ENCODE measurements at regions not wholly inside any gene's neighbourhood (a gene's known extent, or its start where the extent isn't known, plus 50 kb on each side); places are given as distances from the start of the nearest gene placed in this dataset.
A peak's percentile ranks its signal among the peaks of the same experiment; 100 is the strongest.

GRCh38 chr15:88378188-88378637, 89.0 kb downstream of the MRPL46 start:
- no peak for DNase-seq

- DNase-seq, result no peak
Measured at GRCh38 chr15:88377509-88377908, 89.7 kb downstream of the MRPL46 start.

GRCh38 chr15:88376574-88377174, 90.5 kb downstream of the MRPL46 start:
- no peak for DNase-seq

- no peak for DNase-seq
Measured at GRCh38 chr15:88375234-88375927, 91.8 kb downstream of the MRPL46 start.

GRCh38 chr15:88365124-88365523, 102.1 kb downstream of the MRPL46 start:
- DNase-seq, result no peak

- DNase-seq, result no peak
Measured at GRCh38 chr15:88348579-88349230, 92.2 kb upstream of the NTRK3 start.

GRCh38 chr15:88345962-88346361, 89.4 kb upstream of the NTRK3 start:
- no peak for DNase-seq

GRCh38 chr15:88344786-88345185, 88.2 kb upstream of the NTRK3 start:
- DNase-seq, result no peak

GRCh38 chr15:88342666-88343065, 86.1 kb upstream of the NTRK3 start:
- DNase-seq, result no peak

- no peak for DNase-seq
Measured at GRCh38 chr15:88341653-88342052, 85.1 kb upstream of the NTRK3 start.

- DNase-seq, result no peak
Measured at GRCh38 chr15:88341006-88341405, 84.5 kb upstream of the NTRK3 start.

GRCh38 chr15:88337993-88338392, 81.5 kb upstream of the NTRK3 start:
- no peak for DNase-seq

GRCh38 chr15:88335074-88335473, 78.5 kb upstream of the NTRK3 start:
- DNase-seq, result no peak

- no peak for DNase-seq
Measured at GRCh38 chr15:88334436-88334835, 77.9 kb upstream of the NTRK3 start.

- DNase-seq, result peak in 1 of 4 experiments; percentile 11
Measured at GRCh38 chr15:88331291-88331690, 74.8 kb upstream of the NTRK3 start.

GRCh38 chr15:88326924-88327323, 70.4 kb upstream of the NTRK3 start:
- no peak for DNase-seq

GRCh38 chr15:88324741-88325065, 68.2 kb upstream of the NTRK3 start:
- no peak for DNase-seq

- DNase-seq, result no peak
Measured at GRCh38 chr15:88323976-88324740, 67.6 kb upstream of the NTRK3 start.

GRCh38 chr15:88323468-88323867, 66.9 kb upstream of the NTRK3 start:
- no peak for DNase-seq

- no peak for DNase-seq
Measured at GRCh38 chr15:88322461-88322860, 65.9 kb upstream of the NTRK3 start.

- DNase-seq, result no peak
Measured at GRCh38 chr15:88321271-88321670, 64.7 kb upstream of the NTRK3 start.

- DNase-seq, result no peak
Measured at GRCh38 chr15:88316586-88316985, 60.0 kb upstream of the NTRK3 start.

- no peak for DNase-seq
Measured at GRCh38 chr15:88315221-88315878, 58.8 kb upstream of the NTRK3 start.

Measured in activated CD4-positive, CD25-positive, alpha-beta regulatory T cell (primary cell).